GM18907 (cell line): ENCODE measurements at regions not wholly inside any gene's neighbourhood (a gene's known extent, or its start where the extent isn't known, plus 50 kb on each side); places are given as distances from the start of the nearest gene placed in this dataset.
"Not testable (repeated sequence)": the region's sequence is repeated elsewhere in the genome, so short reads cannot be mapped to it uniquely, and the experiment has no call there.

Experiments
- ATAC-seq: cut with Tn5 transposase; IDR thresholded peaks from one replicate; pipeline ENCODE4 v1.9.1; 2021; ENCODE audit warnings: mild to moderate bottlenecking, moderate library complexity; ENCODE audit not compliant: unreplicated experiment

GRCh38 chr13:19362946-19363510 lies 181.4 kb upstream of the TUBA3C start:
- ATAC-seq = no peak

- ATAC-seq = not testable (repeated sequence)
These were observed 178.1 kb upstream of the TUBA3C start for GRCh38 chr13:19359697-19360096.

DNA sequence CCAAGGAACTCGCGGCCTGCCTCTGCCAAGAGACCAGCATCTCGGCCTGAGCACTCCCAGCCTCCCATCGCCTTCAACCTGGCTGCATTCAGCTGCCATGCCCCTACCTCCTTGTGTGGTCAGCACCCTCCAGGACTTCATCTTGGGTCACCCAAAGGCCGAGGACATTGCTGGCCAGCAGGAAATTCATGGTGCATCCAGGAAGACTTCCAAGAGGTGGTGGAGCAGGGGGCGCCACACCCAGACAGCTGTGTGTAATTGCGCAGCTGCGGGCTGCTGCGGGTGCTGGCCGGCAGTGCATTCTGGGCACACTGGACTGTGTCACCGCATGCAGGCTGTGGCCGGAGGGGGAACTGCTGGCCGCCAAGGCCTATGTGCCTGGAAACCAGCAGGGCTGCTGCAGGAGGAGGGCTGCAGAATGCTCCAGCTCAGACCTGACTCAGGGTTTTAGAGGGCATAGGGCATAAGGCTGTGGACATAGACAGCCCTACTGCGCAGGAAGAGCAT lies 164.3 kb upstream of the TUBA3C start:
- ATAC-seq = no peak

DNA sequence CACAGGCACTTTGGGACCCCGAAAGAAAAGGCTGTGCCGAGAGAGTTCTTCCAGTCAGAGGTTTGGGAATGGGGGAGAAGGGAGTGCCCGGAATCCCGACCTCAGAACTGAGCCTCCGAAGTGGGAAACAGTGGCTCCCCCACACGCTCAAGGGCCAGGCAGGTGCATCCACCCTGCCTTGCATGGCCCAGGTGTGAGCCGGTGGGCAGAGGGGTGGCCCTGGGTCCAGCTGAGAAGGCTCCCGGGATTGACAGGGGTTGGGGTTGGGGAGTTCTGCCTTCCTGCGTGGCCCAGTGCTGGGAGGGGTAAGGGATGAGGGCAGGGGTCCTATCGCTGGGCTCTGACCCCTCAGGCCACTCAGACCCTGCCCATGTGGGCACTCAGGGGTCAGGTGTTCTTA lies 163.5 kb upstream of the TUBA3C start:
- peak; percentile 13 for ATAC-seq

DNA sequence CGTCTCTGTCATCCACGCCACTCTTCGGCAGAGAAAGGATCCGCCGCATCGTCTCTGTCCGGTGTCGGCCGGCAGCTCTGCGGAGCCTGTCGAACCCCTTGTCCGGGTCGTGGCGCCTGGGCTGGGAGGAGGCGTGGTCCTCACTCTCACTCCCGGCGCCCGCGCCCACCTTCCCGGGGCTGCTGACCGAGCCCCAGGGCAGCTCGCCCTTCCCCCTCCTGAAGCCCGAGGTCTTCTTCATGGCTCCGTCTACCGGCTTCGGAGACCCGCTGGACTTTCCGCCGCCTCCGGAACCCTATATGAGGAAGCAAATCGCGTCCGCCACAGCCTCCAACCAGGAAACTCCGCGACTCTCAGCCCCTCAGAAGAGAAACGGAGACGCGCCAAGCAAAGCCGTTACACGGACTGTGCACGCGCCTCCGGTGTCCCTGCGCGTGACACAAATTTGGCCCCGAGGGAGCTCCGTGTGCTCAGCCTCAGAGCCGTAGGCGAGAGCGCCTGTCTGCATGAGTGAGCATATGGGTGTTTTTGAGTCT lies 163.0 kb upstream of the TUBA3C start:
- peak; percentile 70 for ATAC-seq

- no peak for ATAC-seq
These were observed 150.8 kb upstream of the TUBA3C start for GRCh38 chr13:19332378-19332777.

DNA sequence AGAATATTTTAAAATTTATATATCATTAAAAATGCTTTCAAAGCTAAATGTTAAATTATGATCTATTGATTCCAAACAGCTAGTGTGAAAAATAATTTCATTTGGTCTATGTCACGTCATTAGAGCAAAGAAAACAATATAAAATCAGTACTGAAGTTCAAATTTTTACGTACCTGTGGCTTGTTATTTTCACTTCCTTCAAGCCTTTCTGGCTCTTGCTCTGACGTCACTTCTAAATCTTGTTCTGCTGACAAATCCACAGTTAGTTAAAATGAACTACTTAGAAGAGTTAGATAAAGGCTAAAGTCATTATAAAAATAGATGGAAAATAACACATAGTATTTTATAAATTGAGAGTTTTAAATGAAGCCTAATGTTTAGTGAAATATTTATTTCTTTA lies 147.7 kb upstream of the TUBA3C start:
- ATAC-seq = no peak

DNA sequence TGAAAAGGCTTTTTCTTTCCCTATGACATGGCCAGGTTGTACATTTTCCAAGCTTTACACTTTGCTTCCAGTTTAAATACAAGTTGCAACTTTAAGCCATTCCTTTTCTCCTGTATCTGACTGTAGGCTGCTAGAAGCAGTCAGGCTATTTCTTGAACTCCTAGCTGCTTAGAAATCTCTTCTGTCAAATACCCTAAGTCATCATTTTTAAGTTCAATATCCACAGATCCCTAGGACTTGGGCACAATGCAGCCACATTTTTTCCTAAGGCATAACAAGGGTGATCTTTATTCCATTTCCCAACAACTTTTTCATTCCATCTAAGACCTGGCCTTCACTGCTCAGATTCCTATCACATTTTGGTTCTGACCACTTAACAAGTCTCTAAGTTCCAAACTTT lies 142.7 kb upstream of the TUBA3C start:
- ATAC-seq = no peak

DNA sequence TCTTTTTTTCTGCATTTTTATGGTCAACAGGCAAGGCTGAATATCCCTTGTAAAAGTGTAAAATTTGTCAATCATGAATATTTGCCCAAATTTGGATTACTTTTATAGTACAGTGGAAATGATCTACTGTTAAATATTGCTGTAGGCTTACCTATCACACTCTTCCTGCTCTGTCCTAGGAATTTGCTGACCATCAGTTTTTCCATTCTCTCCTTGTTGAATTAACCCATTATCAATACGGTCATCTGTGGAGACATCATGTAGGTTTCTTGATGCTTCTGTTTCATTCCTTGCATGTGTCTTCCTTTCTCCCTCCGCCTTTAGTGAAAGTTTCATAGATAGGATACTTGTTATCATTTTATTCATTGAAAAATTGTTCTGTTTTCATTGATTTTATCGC lies 139.6 kb upstream of the TUBA3C start:
- no peak for ATAC-seq

GRCh38 chr13:19305434-19305833 lies 123.8 kb upstream of the TUBA3C start:
- ATAC-seq = no peak

- no peak for ATAC-seq
These were observed 107.6 kb upstream of the TUBA3C start for GRCh38 chr13:19289180-19289579.

GRCh38 chr13:19283836-19284235 lies 102.2 kb upstream of the TUBA3C start:
- no peak for ATAC-seq

GRCh38 chr13:19268331-19268730 lies 86.7 kb upstream of the TUBA3C start:
- ATAC-seq = no peak

GRCh38 chr13:19267746-19268145 lies 86.1 kb upstream of the TUBA3C start:
- no peak for ATAC-seq

- ATAC-seq = no peak
These were observed 85.4 kb upstream of the TUBA3C start for GRCh38 chr13:19266979-19267378.

GRCh38 chr13:19264711-19265110 lies 83.1 kb upstream of the TUBA3C start:
- no peak for ATAC-seq

- no peak for ATAC-seq
These were observed 70.8 kb upstream of the TUBA3C start for GRCh38 chr13:19252381-19252780.

DNA sequence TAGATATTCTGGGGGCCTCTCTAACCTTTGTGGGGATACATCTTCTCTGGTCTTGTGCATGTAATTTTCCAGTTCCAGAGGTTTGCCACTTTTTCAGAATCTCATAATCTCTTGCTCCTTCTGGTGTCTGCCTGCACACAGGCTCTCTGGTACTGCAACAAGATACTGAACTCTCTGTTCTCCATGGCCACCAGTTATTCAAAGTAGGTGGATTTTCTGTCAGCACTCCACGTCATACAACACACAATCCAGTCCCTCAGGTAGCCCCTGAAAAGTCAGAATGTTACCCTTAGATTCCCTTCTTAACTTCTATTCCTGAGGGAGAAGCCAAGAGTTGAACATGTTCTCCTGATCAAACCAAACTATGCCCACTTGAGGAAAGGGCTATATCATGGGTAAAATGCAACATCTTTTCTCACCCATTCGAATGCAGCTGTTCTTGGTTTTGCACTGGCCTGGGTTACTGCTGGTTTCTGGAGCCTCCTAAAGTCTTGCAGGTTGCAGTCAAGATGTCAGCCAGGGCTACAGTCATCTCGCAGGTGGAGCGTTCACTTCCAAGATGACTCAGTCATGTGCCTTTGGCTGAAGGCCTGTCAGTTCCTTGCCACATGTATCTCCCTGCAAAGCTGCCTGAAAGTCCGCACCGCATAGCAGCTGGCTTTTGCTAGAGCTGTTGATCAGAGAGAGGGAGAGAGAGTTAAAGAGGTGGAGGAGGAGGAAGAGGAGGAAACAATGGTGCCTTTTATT lies 57.7 kb upstream of the TUBA3C start:
- no peak for ATAC-seq
